OCI-LY3 (cell line): ENCODE measurements at regions not wholly inside any gene's neighbourhood (a gene's known extent, or its start where the extent isn't known, plus 50 kb on each side); places are given as distances from the start of the nearest gene placed in this dataset.

ENCODE experiments used
- H2AFZ ChIP-seq: fragments of 200-600, 300-600 bp; shearing (Covaris generic); 2 replicates; pipeline ENCODE4 v1.6.0; 2014; ENCODE audit warnings: antibody characterized with exemption, low read depth, low read length
- H3K27ac ChIP-seq: fragments of 200-600, 300-600 bp; sonication (generic); 2 replicates; pipeline ENCODE4 v1.5.1; 2014; ENCODE audit warnings: mild to moderate bottlenecking, low read length, moderate library complexity, mixed read lengths
- H3K27me3 ChIP-seq: fragments of 200-600, 300-600 bp; sonication (generic); 2 replicates; pipeline ENCODE4 v1.6.1; 2014; ENCODE audit warnings: low read depth, low read length, mixed read lengths
- H3K36me3 ChIP-seq: fragments of 200-600, 300-600 bp; sonication (generic); replicated peaks from 2 replicates; pipeline ENCODE3; 2014; ENCODE audit warnings: low read depth, low read length, mixed read lengths
- H3K4me1 ChIP-seq: fragments of 300-600, 200-600 bp; sonication (generic); 2 replicates; pipeline ENCODE4 v1.6.1; 2014; ENCODE audit warnings: low read length, mixed read lengths
- H3K4me2 ChIP-seq: fragments of 200-600, 300-600 bp; sonication (generic); 2 replicates; pipeline ENCODE4 v1.6.1; 2014; ENCODE audit warnings: low read length, mixed read lengths
- H3K4me3 ChIP-seq: fragments of 300-600, 200-600 bp; sonication (generic); 2 replicates; pipeline ENCODE4 v1.5.1; 2014; ENCODE audit warnings: antibody characterized with exemption, mild to moderate bottlenecking, low read length, moderate library complexity
- H3K79me2 ChIP-seq: fragments of 300-600, 200-600 bp; shearing (Covaris generic); 2 replicates; pipeline ENCODE4 v1.6.1; 2014; ENCODE audit warnings: mild to moderate bottlenecking, low read length, mixed read lengths
- H3K9ac ChIP-seq: fragments of 300-600, 200-600 bp; shearing (Covaris generic); 2 replicates; pipeline ENCODE4 v1.6.0; 2014; ENCODE audit warnings: mild to moderate bottlenecking, low read length, moderate library complexity
- H3K9me3 ChIP-seq: fragments of 200-600, 300-600 bp; shearing (Covaris generic); 2 replicates; pipeline ENCODE4 v1.6.1; 2014; ENCODE audit warnings: low read length, mixed read lengths; ENCODE audit not compliant: insufficient read depth
- H4K20me1 ChIP-seq: fragments of 200-600, 300-600 bp; sonication (generic); 2 replicates; pipeline ENCODE4 v1.6.1; 2016; ENCODE audit warnings: low read length, mixed read lengths; ENCODE audit not compliant: insufficient read depth
- CTCF ChIP-seq: fragments of 200-600, 300-600 bp; sonication (generic); IDR thresholded peaks from 2 replicates; pipeline ENCODE4 v1.5.1; 2014; ENCODE audit warnings: antibody characterized with exemption, low read length, low read depth
- EZH2phosphoT487 ChIP-seq: fragments of 200-600 bp; shearing (Covaris generic); IDR thresholded peaks from 2 replicates; pipeline ENCODE4 v1.6.1; 2018; ENCODE audit warnings: antibody characterized with exemption, mixed run types, low read depth

- H3K27me3 ChIP-seq = no peaks in the 10 kb centered on the region
- no peaks in the 10 kb centered on the region for H3K9me3 ChIP-seq
- no peaks in the 10 kb centered on the region for H3K36me3 ChIP-seq
- no peak overlapping the region for H3K9ac ChIP-seq
- TF ChIP-seq EZH2phosphoT487 = no peak
- 0 out of 2 replicates have a peak, but pooled peaks have one; percentile 16 for TF ChIP-seq CTCF
- peaks cover 7% of the 10 kb centered on the region; the same call in 1 of the 2 replicates for H3K4me1 ChIP-seq
- H2AFZ ChIP-seq = no peak overlapping the region
- no peaks in the 10 kb centered on the region for H4K20me1 ChIP-seq
- no peak overlapping the region for H3K4me2 ChIP-seq
- no peak overlapping the region for H3K27ac ChIP-seq
- H3K4me3 ChIP-seq = no peak overlapping the region
- H3K79me2 ChIP-seq = no peaks in the 10 kb centered on the region
Observed at GRCh38 chr3:186487819-186488218, 56.4 kb downstream of the CRYGS start.

GRCh38 chr3:186487037-186487436, 57.1 kb downstream of the CRYGS start:
- TF ChIP-seq EZH2phosphoT487 = no peak
- no peak for TF ChIP-seq CTCF
- no peaks in the 10 kb centered on the region for H3K27me3 ChIP-seq

GRCh38 chr3:186483611-186484340, 60.4 kb downstream of the CRYGS start:
- Histone ChIP-seq H2AFZ (no peak overlapping the region), H3K27me3 (no peaks in the 10 kb centered on the region), H3K4me3 (no peak overlapping the region), H3K36me3 (no peaks in the 10 kb centered on the region), H3K9me3 (no peaks in the 10 kb centered on the region), H4K20me1 (no peaks in the 10 kb centered on the region), H3K79me2 (no peaks in the 10 kb centered on the region), H3K27ac (no peak overlapping the region), H3K4me2 (no peak overlapping the region), H3K4me1 (peaks cover 7% of the 10 kb centered on the region; the same call in 1 of the 2 replicates), H3K9ac (no peak overlapping the region)
- TF ChIP-seq CTCF (no peak), EZH2phosphoT487 (no peak)

More at GRCh38 chr3:186487037-186487436, 57.1 kb downstream of the CRYGS start:
- no peak overlapping the region for H3K9ac ChIP-seq
- no peak overlapping the region for H3K27ac ChIP-seq
- no peak overlapping the region for H2AFZ ChIP-seq
- no peaks in the 10 kb centered on the region for H3K79me2 ChIP-seq
- no peak overlapping the region for H3K4me3 ChIP-seq
- no peak overlapping the region for H3K4me2 ChIP-seq
- H4K20me1 ChIP-seq = no peaks in the 10 kb centered on the region
- no peaks in the 10 kb centered on the region for H3K36me3 ChIP-seq
- H3K9me3 ChIP-seq = no peaks in the 10 kb centered on the region
- H3K4me1 ChIP-seq = peaks cover 7% of the 10 kb centered on the region; the same call in 1 of the 2 replicates

- Histone ChIP-seq H3K4me2 (no peak overlapping the region), H3K9me3 (no peaks in the 10 kb centered on the region), H3K27me3 (no peaks in the 10 kb centered on the region), H2AFZ (no peak overlapping the region), H3K27ac (no peak overlapping the region), H4K20me1 (no peaks in the 10 kb centered on the region), H3K4me1 (peaks cover 6% of the 10 kb centered on the region), H3K36me3 (no peaks in the 10 kb centered on the region), H3K9ac (no peak overlapping the region), H3K79me2 (no peaks in the 10 kb centered on the region), H3K4me3 (no peak overlapping the region)
- TF ChIP-seq EZH2phosphoT487 (no peak), CTCF (no peak)
Observed at GRCh38 chr3:186481526-186481925, 62.7 kb downstream of the CRYGS start.
